Endothelial cell of umbilical vein (primary cell): ENCODE measurements at regions not wholly inside any gene's neighbourhood (a gene's known extent, or its start where the extent isn't known, plus 50 kb on each side); places are given as distances from the start of the nearest gene placed in this dataset.

Experiments
- BruUV-seq: library from RNA; stranded (reverse); fragments of 400-500 nt; replicated peaks from 2 replicates; lab custom pipeline; 2021; lab: Mats Ljungman, UMichigan
- CTCF ChIA-PET: fragments of 300-600, 350-600 bp; sonication (Branson Sonifier 250); formaldehyde crosslinking; loops from one replicate; lab custom pipeline; 2021; ENCODE audit warnings: antibody characterized with exemption, inconsistent platforms; lab: Charles Lee
- POLR2A ChIA-PET: fragments of 300-600, 350-600 bp; sonication (Branson Sonifier 250); formaldehyde crosslinking; loops from one replicate; lab custom pipeline; 2021; ENCODE audit warnings: antibody characterized with exemption, inconsistent platforms; lab: Charles Lee
- DNase-seq: peaks from one replicate; pipeline ENCODE4 v3.0.0-alpha.2; 2011; ENCODE audit warnings: low read depth, low spot score
- FAIRE-seq: peaks from 2 replicates; lab custom pipeline; 2011; peaks lifted over from hg19 to GRCh38; lab: Jason Lieb, UNC
- H2AFZ ChIP-seq: 2 replicates; pipeline ENCODE4 v1.6.0; 2012; ENCODE audit warnings: low read depth, low read length, control low read depth, inconsistent platforms
- H3K27ac ChIP-seq: 2 replicates; pipeline ENCODE4 v1.5.1; 2011; ENCODE audit warnings: low read depth, mild to moderate bottlenecking, control low read depth, low read length, moderate library complexity; ENCODE audit not compliant: insufficient read depth
- H3K27me3 ChIP-seq, 2 experiments: 2 replicates each; pipeline versions ENCODE4 v1.6.0 to v1.6.1; 2011; ENCODE audit warnings: low read length in 2 of 2, mixed read lengths in 1 of 2; ENCODE audit not compliant: control insufficient read depth in 2 of 2, insufficient read depth in 2 of 2
- H3K36me3 ChIP-seq, 2 experiments: 2 replicates in 1 of 2; 3 replicates in 1 of 2; pipeline ENCODE4 v1.5.1; 2011; ENCODE audit warnings: low read length in 2 of 2, mild to moderate bottlenecking in 1 of 2, moderate library complexity in 1 of 2; ENCODE audit not compliant: control insufficient read depth in 2 of 2, insufficient read depth in 2 of 2; ENCODE audit errors: extremely low read depth in 1 of 2
- H3K4me1 ChIP-seq: 3 replicates; pipeline ENCODE4 v1.5.1; 2011; ENCODE audit warnings: mild to moderate bottlenecking, low read length; ENCODE audit not compliant: control insufficient read depth, insufficient read depth; ENCODE audit errors: extremely low read depth
- H3K4me2 ChIP-seq: 2 replicates; pipeline ENCODE4 v1.6.1; 2011; ENCODE audit warnings: low read length, control low read depth, mixed read lengths; ENCODE audit not compliant: insufficient read depth
- H3K4me3 ChIP-seq, 3 experiments: fragments of 200-600 bp in 1 of 3; sonication (generic), shearing (Covaris generic) in 1 of 3; replicated peaks in 1 of 3; 2 replicates each; pipeline ENCODE4 v1.5.1; 2011 to 2016; ENCODE audit warnings: control low read depth in 3 of 3, low read length in 3 of 3, mild to moderate bottlenecking in 2 of 3, inconsistent platforms in 1 of 3, low read depth in 1 of 3, moderate library complexity in 1 of 3; ENCODE audit not compliant: insufficient read depth in 1 of 3
- H3K79me2 ChIP-seq: 2 replicates; pipeline ENCODE4 v1.6.0; 2012; ENCODE audit warnings: low read length, inconsistent platforms; ENCODE audit not compliant: control insufficient read depth, insufficient read depth
- H3K9ac ChIP-seq: replicated peaks from 2 replicates; pipeline ENCODE3; 2011; ENCODE audit warnings: low read length, control low read depth; ENCODE audit not compliant: insufficient read depth; ENCODE audit errors: extremely low read depth
- H3K9me1 ChIP-seq: replicated peaks from 3 replicates; pipeline ENCODE4 v1.6.0; 2011; ENCODE audit warnings: mild to moderate bottlenecking, low read length; ENCODE audit not compliant: control insufficient read depth, insufficient read depth; ENCODE audit errors: extremely low read depth
- H3K9me3 ChIP-seq: replicated peaks from 2 replicates; pipeline ENCODE4 v1.5.1; 2012; ENCODE audit warnings: low read length, inconsistent platforms; ENCODE audit not compliant: control insufficient read depth, insufficient read depth
- H4K20me1 ChIP-seq: replicated peaks from 2 replicates; pipeline ENCODE3; 2011; ENCODE audit warnings: mild to moderate bottlenecking, low read length; ENCODE audit not compliant: control insufficient read depth, insufficient read depth; ENCODE audit errors: extremely low read depth
- CTCF ChIP-seq, 2 donors: IDR thresholded peaks; 1 replicate in 1 of 2; 2 replicates in 1 of 2; pipeline ENCODE4 v1.5.1; 2011; ENCODE audit warnings: low read length in 2 of 2, mild to moderate bottlenecking in 2 of 2, moderate library complexity in 2 of 2, control low read depth in 1 of 2, inconsistent platforms in 1 of 2, low read depth in 1 of 2; ENCODE audit not compliant: insufficient read depth in 1 of 2; ENCODE audit errors: extremely low read depth in 1 of 2
- EZH2 ChIP-seq: IDR thresholded peaks from 2 replicates; pipeline ENCODE4 v1.6.1; 2012; ENCODE audit warnings: borderline replicate concordance, low read depth, mild to moderate bottlenecking, moderate library complexity, low read length, inconsistent platforms; ENCODE audit not compliant: severe bottlenecking
- FOS ChIP-seq: IDR thresholded peaks from 2 replicates; pipeline ENCODE4 v1.6.1; 2011; ENCODE audit warnings: mild to moderate bottlenecking, low read length, moderate library complexity, borderline replicate concordance; ENCODE audit not compliant: insufficient read depth
- GATA2 ChIP-seq: IDR thresholded peaks from 2 replicates; pipeline ENCODE4 v1.7.0; 2011; ENCODE audit warnings: low read depth, mild to moderate bottlenecking, moderate library complexity, mixed read lengths, low read length; ENCODE audit not compliant: insufficient read length, insufficient read depth
- JUN ChIP-seq: IDR thresholded peaks from 2 replicates; pipeline ENCODE4 v1.6.1; 2011; ENCODE audit warnings: borderline replicate concordance, low read depth; ENCODE audit not compliant: insufficient read length, insufficient read depth
- MAX ChIP-seq: IDR thresholded peaks from 2 replicates; pipeline ENCODE4 v1.6.1; 2011; ENCODE audit not compliant: insufficient read depth, insufficient read length
- MYC ChIP-seq: IDR thresholded peaks from one replicate; pipeline ENCODE4 v1.6.1; 2011; ENCODE audit warnings: mild to moderate bottlenecking, low read depth, low read length
- POLR2A ChIP-seq: IDR thresholded peaks from 2 replicates; pipeline ENCODE4 v1.6.1; 2012; ENCODE audit warnings: low read depth, mild to moderate bottlenecking, control low read depth, low read length
- POLR2AphosphoS5 ChIP-seq: IDR thresholded peaks from 2 replicates; pipeline ENCODE4 v1.6.1; 2012; ENCODE audit warnings: low read depth, mild to moderate bottlenecking, control low read depth, low read length, moderate library complexity; ENCODE audit not compliant: insufficient read depth
- dilution Hi-C: fragments of 300-500 bp; cut with MboI; formaldehyde crosslinking; loops from one replicate; pipeline ENCODE4 v1.15.0; 2019; ENCODE audit warnings: low sequenced_read_pairs; ENCODE audit not compliant: extremely low pct_ligation_motif_present
- intact Hi-C: fragments of 100-400 bp; cut with micrococcal nuclease; formaldehyde crosslinking; loops from one replicate; pipeline ENCODE4 v1.10.0; 2022

GRCh38 chr13:105127732-105128131 is 1407.7 kb downstream of the EFNB2 start:
- Histone ChIP-seq H3K4me3 (no peak overlapping the region), H3K27ac (no peak overlapping the region), H3K9me3 (no peaks in the 10 kb centered on the region), H3K36me3 (no peaks in the 10 kb centered on the region), H4K20me1 (no peaks in the 10 kb centered on the region), H3K79me2 (no peaks in the 10 kb centered on the region), H3K4me2 (no peak overlapping the region), H2AFZ (no peak overlapping the region), H3K9me1 (no peaks in the 10 kb centered on the region), H3K27me3 (no peaks in the 10 kb centered on the region), H3K4me1 (no peaks in the 10 kb centered on the region), H3K9ac (no peak overlapping the region)
- no peak for TF ChIP-seq FOS
- no peak for TF ChIP-seq MYC
- no peak for TF ChIP-seq JUN
- TF ChIP-seq EZH2, result no peak
- no peak for TF ChIP-seq MAX
- TF ChIP-seq POLR2AphosphoS5, result no peak
- no peak for TF ChIP-seq POLR2A
- TF ChIP-seq CTCF (IDR thresholded peaks at IDR 0.05; ENCODE audit: extremely low read depth in 1 of 2, insufficient read depth in 1 of 2, low read depth in 1 of 2, low read length in 2 of 2), result no peak
- no peak for TF ChIP-seq GATA2
- dilution Hi-C loops (no loop called here), intact Hi-C loops (no loop called here)
- DNase-seq (no peak), FAIRE-seq (no peak)
- BruUV-seq, result no TSS peak
- ChIA-PET CTCF (interaction anchor here (1.2 to 1.6 kb wide), 2 partner anchors 9 kb away, joined by 3 read pairs; no protein-coding TSS in a partner anchor), POLR2A (no interaction called here)
